GM23338 (cell line): ENCODE measurements at regions not wholly inside any gene's neighbourhood (a gene's known extent, or its start where the extent isn't known, plus 50 kb on each side); places are given as distances from the start of the nearest gene placed in this dataset.

Experiments used
- ATAC-seq: fragments of 200-7000 bp; cut with Tn5 transposase; 3 replicates; pipeline ENCODE4 v1.9.1; 2020
- DNase-seq: peaks from one replicate; pipeline ENCODE4 v3.0.0-alpha.2; 2015; ENCODE audit warnings: low spot score
- H2AFZ ChIP-seq: fragments of 200-600 bp; sonication (generic); 2 replicates; pipeline ENCODE4 v1.8.0; 2016; ENCODE audit warnings: antibody characterized with exemption, mild to moderate bottlenecking, moderate library complexity
- H3F3A ChIP-seq: fragments of 200-600 bp; sonication (generic); replicated peaks from 2 replicates; pipeline ENCODE4 v1.8.0; 2017; ENCODE audit warnings: antibody characterized with exemption, mixed run types, low read depth
- H3K27ac ChIP-seq: fragments of 200-600 bp; sonication (generic); 2 replicates; pipeline ENCODE4 v1.6.1; 2016; ENCODE audit warnings: low read depth
- H3K27me3 ChIP-seq: fragments of 200-600 bp; sonication (generic); 2 replicates; pipeline ENCODE4 v1.8.0; 2016; ENCODE audit warnings: mild to moderate bottlenecking, mixed run types, moderate library complexity; ENCODE audit not compliant: insufficient read depth
- H3K36me3 ChIP-seq: fragments of 200-600 bp; sonication (generic); 2 replicates; pipeline ENCODE4 v1.8.0; 2016; ENCODE audit warnings: mild to moderate bottlenecking; ENCODE audit not compliant: insufficient read depth
- H3K4me1 ChIP-seq: fragments of 200-600 bp; sonication (generic); 2 replicates; pipeline ENCODE4 v1.8.0; 2016; ENCODE audit warnings: mild to moderate bottlenecking, moderate library complexity; ENCODE audit not compliant: insufficient read depth
- H3K4me2 ChIP-seq: fragments of 200-600 bp; sonication (generic); 2 replicates; pipeline ENCODE4 v1.7.1; 2017; ENCODE audit warnings: mixed run types
- H3K4me3 ChIP-seq: fragments of 200-600 bp; sonication (generic); 2 replicates; pipeline ENCODE4 v1.6.1; 2016; ENCODE audit warnings: mixed run types
- H3K79me2 ChIP-seq: fragments of 200-600 bp; sonication (generic); replicated peaks from 2 replicates; pipeline ENCODE4 v1.8.0; 2017; ENCODE audit warnings: mild to moderate bottlenecking; ENCODE audit not compliant: insufficient read depth
- H3K9me2 ChIP-seq: fragments of 200-600 bp; sonication (generic); 2 replicates; pipeline ENCODE4 v1.8.0; 2017; ENCODE audit not compliant: insufficient read depth
- H4K20me1 ChIP-seq: fragments of 200-600 bp; sonication (generic); replicated peaks from 2 replicates; pipeline ENCODE4 v1.8.0; 2017; ENCODE audit warnings: mild to moderate bottlenecking; ENCODE audit not compliant: insufficient read depth
- H3K27ac Mint-ChIP-seq: 2 replicates; pipeline ENCODE4 v1.8.0; 2020; ENCODE audit warnings: inconsistent platforms, mild to moderate bottlenecking, moderate library complexity, mixed read lengths
- H3K27me3 Mint-ChIP-seq: 3 replicates; pipeline ENCODE4 v1.8.0; 2022; ENCODE audit warnings: low read depth, mild to moderate bottlenecking, moderate library complexity, mixed read lengths, inconsistent platforms; ENCODE audit not compliant: insufficient read depth, poor library complexity
- H3K36me3 Mint-ChIP-seq: 3 replicates; pipeline ENCODE4 v1.8.0; 2021; ENCODE audit warnings: low read depth, mild to moderate bottlenecking, inconsistent platforms, moderate library complexity, mixed read lengths
- H3K4me1 Mint-ChIP-seq: 3 replicates; pipeline ENCODE4 v1.8.0; 2020; ENCODE audit warnings: mild to moderate bottlenecking, inconsistent platforms, mixed read lengths
- H3K4me3 Mint-ChIP-seq: 3 replicates; pipeline ENCODE4 v1.8.0; 2021; ENCODE audit warnings: moderate library complexity, mild to moderate bottlenecking, inconsistent platforms, mixed read lengths
- H3K9me3 Mint-ChIP-seq: 3 replicates; pipeline ENCODE4 v1.8.0; 2020; ENCODE audit warnings: moderate library complexity, mild to moderate bottlenecking, inconsistent platforms, mixed read lengths
- CREB1 ChIP-seq: fragments of 250-450 bp; sonication (Bioruptor Pico); IDR thresholded peaks from 2 replicates; pipeline ENCODE4 v1.5.0; 2020; ENCODE audit warnings: low read depth, mild to moderate bottlenecking, moderate library complexity
- CTCF ChIP-seq, 2 experiments: fragments of 200-600 bp in 1 of 2; sonication (generic) in 1 of 2; conservative IDR thresholded peaks; 2 replicates each; pipeline versions ENCODE4 v1.5.1 to v1.6.1; 2016 to 2017; ENCODE audit warnings: antibody characterized with exemption in 2 of 2, low read depth in 2 of 2, mild to moderate bottlenecking in 2 of 2, moderate library complexity in 1 of 2
- ETS1 ChIP-seq: IDR thresholded peaks from 2 replicates; pipeline ENCODE4 v1.6.1; 2016; ENCODE audit warnings: antibody characterized with exemption
- EZH2phosphoT487 ChIP-seq: fragments of 200-600 bp; sonication (generic); IDR thresholded peaks from one replicate; pipeline ENCODE4 v1.8.1; 2018; ENCODE audit warnings: antibody characterized with exemption; ENCODE audit not compliant: unreplicated experiment
- JUNB ChIP-seq: IDR thresholded peaks from one replicate; pipeline ENCODE4 v1.6.1; 2016; ENCODE audit warnings: antibody characterized with exemption; ENCODE audit not compliant: unreplicated experiment
- NANOG ChIP-seq: IDR thresholded peaks from 2 replicates; pipeline ENCODE4 v1.6.1; 2016; ENCODE audit warnings: antibody characterized with exemption, borderline replicate concordance
- POLR2AphosphoS5 ChIP-seq: IDR thresholded peaks from 2 replicates; pipeline ENCODE4 v1.6.1; 2016; ENCODE audit warnings: antibody characterized with exemption, low read depth
- STAT1 ChIP-seq: IDR thresholded peaks from one replicate; pipeline ENCODE4 v1.6.1; 2016; ENCODE audit warnings: antibody characterized with exemption; ENCODE audit not compliant: unreplicated experiment
- ZNF114 ChIP-seq: fragments of 250-450 bp; sonication (Bioruptor Pico); IDR thresholded peaks from 2 replicates; pipeline ENCODE4 v1.5.0; 2020; ENCODE audit warnings: mild to moderate bottlenecking, moderate library complexity
- ZNF462 ChIP-seq: fragments of 250-450 bp; sonication (Bioruptor Pico); IDR thresholded peaks from 2 replicates; pipeline ENCODE4 v1.5.0; 2020; ENCODE audit warnings: mild to moderate bottlenecking, moderate library complexity

DNA sequence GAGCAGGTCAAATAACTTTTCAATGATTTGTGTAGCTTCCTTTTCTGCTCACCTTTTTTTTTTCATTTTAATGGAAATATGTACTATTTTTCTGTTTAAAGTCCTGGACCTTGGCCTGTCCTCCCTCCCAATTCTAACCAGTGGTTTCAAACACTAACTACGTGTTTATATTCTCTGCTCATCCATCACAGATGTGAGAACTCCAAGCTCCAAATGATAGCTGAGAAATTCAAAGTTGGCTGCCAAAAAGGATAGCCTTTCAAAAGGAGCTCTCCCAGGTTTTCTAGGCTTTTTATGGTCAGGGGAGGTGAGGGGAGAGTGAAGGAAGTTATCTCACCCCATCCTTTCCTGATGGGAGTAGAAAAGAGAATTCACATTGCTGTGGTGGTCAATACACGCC lies 486.0 kb upstream of the TBX3 start:
- Histone ChIP-seq H3K27ac (no peak overlapping the region), H3K27me3 (no peaks in the 10 kb centered on the region), H3K4me3 (no peak overlapping the region), H3K4me1 (no peaks in the 10 kb centered on the region), H3F3A (no peaks in the 10 kb centered on the region), H3K4me2 (no peak overlapping the region), H2AFZ (no peak overlapping the region), H3K79me2 (no peaks in the 10 kb centered on the region), H3K36me3 (no peaks in the 10 kb centered on the region), H3K9me2 (no peaks in the 10 kb centered on the region), H4K20me1 (no peaks in the 10 kb centered on the region)
- Mint-ChIP-seq H3K36me3 (no peaks in the 10 kb centered on the region), H3K4me3 (no peak overlapping the region), H3K27ac (no peak overlapping the region), H3K27me3 (no peaks in the 10 kb centered on the region), H3K4me1 (no peaks in the 10 kb centered on the region), H3K9me3 (no peaks in the 10 kb centered on the region)
- TF ChIP-seq NANOG (no peak), JUNB (no peak), EZH2phosphoT487 (no peak)
- DNase-seq (no peak), ATAC-seq (no peak)

DNA sequence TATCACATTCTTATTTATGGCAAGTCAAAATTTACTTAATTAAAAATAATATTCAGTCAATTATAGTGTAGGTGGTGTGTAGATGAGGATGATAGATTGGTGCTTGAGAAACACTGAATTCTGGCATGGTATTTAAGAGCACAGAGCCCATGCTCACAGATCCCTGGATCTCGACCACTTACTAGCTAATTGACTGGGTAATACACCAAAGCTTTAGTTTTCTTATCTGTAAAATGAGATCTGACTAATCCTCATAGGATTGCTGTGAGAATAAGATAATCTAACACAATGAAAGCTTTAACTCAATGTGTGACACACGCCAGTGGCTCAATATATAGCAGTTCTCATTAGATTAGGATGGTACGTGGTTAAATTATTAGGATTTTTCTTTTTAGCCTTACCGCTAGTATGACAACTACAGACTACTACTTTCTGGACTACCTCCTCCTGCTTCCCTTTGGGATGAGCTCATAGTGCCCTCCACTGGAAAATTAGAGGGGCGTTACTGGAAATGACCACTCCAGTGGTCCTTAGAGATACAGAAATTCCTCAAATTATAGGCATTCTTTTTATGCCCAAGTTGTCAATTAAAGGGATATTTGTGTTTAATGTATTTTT lies 482.8 kb upstream of the TBX3 start:
- Histone ChIP-seq H3K4me3 (no peak overlapping the region), H2AFZ (no peak overlapping the region), H3K27me3 (no peaks in the 10 kb centered on the region), H3F3A (no peaks in the 10 kb centered on the region), H3K79me2 (no peaks in the 10 kb centered on the region), H3K36me3 (no peaks in the 10 kb centered on the region), H3K4me2 (no peak overlapping the region), H4K20me1 (no peaks in the 10 kb centered on the region), H3K9me2 (no peaks in the 10 kb centered on the region), H3K27ac (no peak overlapping the region), H3K4me1 (no peaks in the 10 kb centered on the region)
- Mint-ChIP-seq H3K27ac (no peak overlapping the region), H3K9me3 (no peaks in the 10 kb centered on the region), H3K36me3 (no peaks in the 10 kb centered on the region), H3K27me3 (no peaks in the 10 kb centered on the region), H3K4me1 (no peaks in the 10 kb centered on the region), H3K4me3 (no peak overlapping the region)
- TF ChIP-seq JUNB (no peak), CTCF (conservative IDR thresholded peaks at IDR 0.05; ENCODE audit: low read depth in 2 of 2) (peak; percentile 46 to 61), ETS1 (no peak), POLR2AphosphoS5 (no peak), STAT1 (no peak), ZNF114 (no peak), EZH2phosphoT487 (no peak), ZNF462 (CRISPR knock-in tag) (no peak), CREB1 (no peak)
- DNase-seq, result peak; percentile 22
- ATAC-seq, result peak; percentile 51; the same call in 2 of the 3 replicates
